ENCODE measurements at regions not wholly inside any gene's neighbourhood (a gene's known extent, or its start where the extent isn't known, plus 50 kb on each side); places are given as distances from the start of the nearest gene placed in this dataset.

DNA sequence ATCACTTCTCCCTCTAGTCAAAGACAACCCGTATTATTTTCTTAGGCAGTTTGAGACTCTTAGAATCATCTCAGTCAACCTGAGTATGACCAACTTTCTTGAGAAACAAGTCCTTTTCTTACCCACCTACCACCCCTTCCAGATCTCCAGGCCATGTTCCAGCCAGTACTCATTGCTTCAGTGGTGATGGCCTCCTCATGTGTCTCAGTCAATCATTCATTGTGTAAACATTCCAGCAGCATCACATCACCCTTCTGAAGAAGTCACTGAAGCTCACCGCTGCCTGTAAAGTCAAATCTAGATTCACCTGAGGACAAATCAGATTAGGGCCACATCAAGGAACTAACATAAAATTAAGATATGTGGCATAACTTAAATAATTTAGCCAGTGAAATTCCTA, 467.2 kb upstream of the NRP1 start:
- no peak for TF ChIP-seq POLR2A (IDR thresholded peaks at IDR 0.05; ENCODE audit: low read depth, low read length)
- TF ChIP-seq POLR2AphosphoS5 (IDR thresholded peaks at IDR 0.05; ENCODE audit: low read depth, low read length), result no peak
- TF ChIP-seq TAF1 (IDR thresholded peaks at IDR 0.05; ENCODE audit: borderline replicate concordance, low read depth, low read length), result no peak
